Thoracic aorta (tissue), 2 donors: ENCODE measurements at regions not wholly inside any gene's neighbourhood (a gene's known extent, or its start where the extent isn't known, plus 50 kb on each side); places are given as distances from the start of the nearest gene placed in this dataset.

Experiments
- ATAC-seq: fragments of 150-250 bp; one replicate; pipeline ENCODE4 v1.8.0; 2017; ENCODE audit warnings: low read depth; ENCODE audit not compliant: insufficient number of reproducible peaks, low FRiP score
- DNase-seq: peaks from one replicate; pipeline ENCODE4 v3.0.0-alpha.2; 2020; ENCODE audit warnings: low spot score
- H3K27ac ChIP-seq, 2 donors: fragments of 200-600 bp; sonication (generic); 1 replicate in 1 of 2; 2 replicates in 1 of 2; pipeline ENCODE4 v1.5.1; 2016; ENCODE audit warnings: mild to moderate bottlenecking in 2 of 2, moderate library complexity in 2 of 2
- H3K27me3 ChIP-seq: fragments of 200-600 bp; sonication (generic); replicated peaks from 2 replicates; pipeline ENCODE4 v1.6.0; 2016; ENCODE audit warnings: mild to moderate bottlenecking; ENCODE audit not compliant: insufficient read depth
- H3K36me3 ChIP-seq: fragments of 200-600 bp; sonication (generic); one replicate; pipeline ENCODE4 v1.5.1; 2016
- H3K4me1 ChIP-seq, 2 donors: fragments of 200-600 bp; sonication (generic); 1 replicate in 1 of 2; 2 replicates in 1 of 2; pipeline versions ENCODE4 v1.5.1 to v1.6.0; 2016; ENCODE audit warnings: low read depth in 2 of 2, mild to moderate bottlenecking in 1 of 2; ENCODE audit not compliant: control insufficient read depth in 1 of 2
- H3K4me3 ChIP-seq: fragments of 200-600 bp; sonication (generic); 2 replicates; pipeline ENCODE4 v1.5.1; 2016; ENCODE audit warnings: mild to moderate bottlenecking
- H3K9me3 ChIP-seq: fragments of 200-600 bp; sonication (generic); 2 replicates; pipeline ENCODE4 v1.5.1; 2016
- TF ChIP-seq, protein P1 (sequence below): fragments of 200-600 bp; sonication (generic); IDR thresholded peaks from one replicate; pipeline ENCODE4 v1.5.1; 2019; ENCODE audit warnings: antibody characterized with exemption

DNA sequence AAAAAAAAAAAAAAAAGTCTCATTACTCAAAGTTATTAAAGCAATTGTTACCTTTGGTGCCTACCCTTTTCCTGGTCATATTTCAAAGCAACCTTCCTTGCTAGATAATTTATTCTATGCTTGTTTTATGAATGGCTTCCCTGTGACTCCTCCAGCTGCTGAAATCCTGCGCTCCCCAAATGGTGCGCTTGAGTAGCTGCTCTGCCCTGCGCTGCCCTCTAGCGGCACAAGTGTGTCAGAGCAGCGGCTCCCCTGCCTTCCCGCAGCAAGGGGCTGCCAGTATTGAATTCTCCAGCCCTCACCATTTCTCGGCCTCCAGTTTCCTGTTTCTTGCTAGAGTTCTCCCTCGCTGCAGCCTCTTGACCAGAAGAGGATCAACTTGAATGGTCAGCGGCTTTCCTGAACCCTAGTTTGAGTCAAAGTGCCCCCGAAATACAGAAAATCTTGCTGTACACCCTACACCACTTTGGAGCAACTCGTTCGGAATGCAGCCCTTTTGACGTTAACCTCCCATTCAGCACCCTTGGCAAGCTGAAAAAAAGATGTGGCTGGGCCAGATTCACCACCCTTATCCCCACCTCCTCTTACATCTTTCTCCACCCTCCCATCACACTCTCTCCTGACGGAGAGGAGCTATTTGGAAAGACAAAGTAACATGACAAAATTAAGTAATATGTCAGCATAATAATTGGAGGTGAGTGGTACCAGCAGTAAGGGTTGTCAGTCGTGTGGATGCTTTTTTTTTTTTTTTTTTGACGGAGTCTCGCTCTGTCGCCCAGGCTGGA, 60.4 kb upstream of the KLHL31 start:
- no peaks in the 10 kb centered on the region for H3K27me3 ChIP-seq
- H3K4me1 ChIP-seq: no peaks in the 10 kb centered on the region
- peak; percentile 26 for DNase-seq
- ATAC-seq: no peak
- H3K4me3 ChIP-seq: no peak overlapping the region
- H3K9me3 ChIP-seq: no peaks in the 10 kb centered on the region
- TF ChIP-seq, protein P1, sequence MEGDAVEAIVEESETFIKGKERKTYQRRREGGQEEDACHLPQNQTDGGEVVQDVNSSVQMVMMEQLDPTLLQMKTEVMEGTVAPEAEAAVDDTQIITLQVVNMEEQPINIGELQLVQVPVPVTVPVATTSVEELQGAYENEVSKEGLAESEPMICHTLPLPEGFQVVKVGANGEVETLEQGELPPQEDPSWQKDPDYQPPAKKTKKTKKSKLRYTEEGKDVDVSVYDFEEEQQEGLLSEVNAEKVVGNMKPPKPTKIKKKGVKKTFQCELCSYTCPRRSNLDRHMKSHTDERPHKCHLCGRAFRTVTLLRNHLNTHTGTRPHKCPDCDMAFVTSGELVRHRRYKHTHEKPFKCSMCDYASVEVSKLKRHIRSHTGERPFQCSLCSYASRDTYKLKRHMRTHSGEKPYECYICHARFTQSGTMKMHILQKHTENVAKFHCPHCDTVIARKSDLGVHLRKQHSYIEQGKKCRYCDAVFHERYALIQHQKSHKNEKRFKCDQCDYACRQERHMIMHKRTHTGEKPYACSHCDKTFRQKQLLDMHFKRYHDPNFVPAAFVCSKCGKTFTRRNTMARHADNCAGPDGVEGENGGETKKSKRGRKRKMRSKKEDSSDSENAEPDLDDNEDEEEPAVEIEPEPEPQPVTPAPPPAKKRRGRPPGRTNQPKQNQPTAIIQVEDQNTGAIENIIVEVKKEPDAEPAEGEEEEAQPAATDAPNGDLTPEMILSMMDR: peak; percentile 93
- no peaks in the 10 kb centered on the region for H3K36me3 ChIP-seq
- H3K27ac ChIP-seq: no peak overlapping the region

GRCh38 chr6:53724501-53724900, 58.9 kb upstream of the KLHL31 start:
- Histone ChIP-seq H3K36me3 (no peaks in the 10 kb centered on the region), H3K27me3 (no peaks in the 10 kb centered on the region), H3K27ac (no peak overlapping the region), H3K4me3 (no peak overlapping the region), H3K9me3 (no peaks in the 10 kb centered on the region), H3K4me1 (no peaks in the 10 kb centered on the region)
- no peak for DNase-seq
- ATAC-seq: no peak
- TF ChIP-seq, protein P1: no peak

GRCh38 chr6:53723331-53723730, 57.8 kb upstream of the KLHL31 start:
- H3K9me3 ChIP-seq: no peaks in the 10 kb centered on the region
- ATAC-seq (no peak), DNase-seq (no peak)
- TF ChIP-seq, protein P1: no peak
- H3K36me3 ChIP-seq: no peaks in the 10 kb centered on the region
- no peak overlapping the region for H3K27ac ChIP-seq
- no peaks in the 10 kb centered on the region for H3K4me1 ChIP-seq
- H3K4me3 ChIP-seq: no peak overlapping the region
- H3K27me3 ChIP-seq: no peaks in the 10 kb centered on the region

DNA sequence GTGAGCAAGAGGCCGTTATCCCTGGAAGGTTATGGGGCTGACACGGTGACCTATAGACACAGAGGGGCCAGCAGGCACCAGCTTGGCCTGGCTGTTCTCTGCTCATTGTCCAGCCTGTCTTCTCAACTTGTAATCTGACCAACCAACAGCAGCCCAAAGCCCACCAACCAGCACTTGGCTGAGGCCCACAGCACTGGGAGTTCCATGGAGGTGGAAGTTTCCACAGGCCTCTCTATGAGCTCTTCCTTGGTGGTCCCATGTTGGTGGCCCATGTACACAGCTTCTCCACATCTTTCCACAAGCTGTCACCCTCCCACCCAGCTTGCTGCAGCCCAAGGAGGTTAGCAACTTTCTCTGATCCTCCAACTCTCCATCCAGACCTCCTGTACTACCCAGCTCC, 56.2 kb upstream of the KLHL31 start:
- no peak overlapping the region for H3K27ac ChIP-seq
- TF ChIP-seq, protein P1: no peak

DNA sequence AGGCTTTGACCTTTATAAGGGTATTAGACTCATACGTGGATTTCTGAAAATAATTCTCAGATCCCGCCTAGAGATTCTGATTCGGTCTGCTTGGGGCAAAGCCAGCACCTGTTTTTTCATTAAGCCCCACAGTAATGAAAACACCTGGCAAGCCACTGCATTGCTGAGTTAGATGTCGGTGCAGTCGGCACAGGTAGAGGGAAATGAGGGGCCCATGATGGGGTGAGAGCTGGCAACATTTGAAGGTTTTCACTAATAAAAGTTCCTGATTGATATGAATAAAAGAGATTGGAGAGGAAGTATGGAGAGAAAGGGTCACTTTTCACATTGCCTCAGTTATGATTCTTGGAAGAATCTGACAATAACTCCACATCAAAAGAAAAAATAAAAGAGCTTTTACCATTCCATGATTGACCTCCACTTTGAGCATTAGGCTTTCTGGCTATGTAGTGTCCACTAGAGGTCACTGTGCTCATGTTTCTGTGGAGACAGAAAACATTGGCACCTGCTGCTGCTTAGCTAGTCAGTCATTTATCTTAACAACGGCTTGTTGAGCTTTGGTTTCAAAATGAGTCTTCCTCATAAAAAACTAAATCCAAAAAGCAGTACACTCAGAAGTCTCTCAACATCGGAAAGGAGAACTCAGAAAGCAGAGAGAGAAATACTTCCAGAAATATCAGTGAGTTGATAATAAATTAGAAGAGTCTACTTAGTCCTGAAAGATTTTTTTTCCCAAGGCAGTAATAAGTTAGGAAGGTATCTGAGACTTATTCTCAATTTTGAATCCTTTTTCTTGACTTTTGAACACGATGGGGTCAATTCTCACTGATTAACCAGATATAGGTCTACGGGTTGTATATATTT, 53.3 kb upstream of the KLHL31 start:
- Histone ChIP-seq H3K4me3 (no peak overlapping the region), H3K4me1 (no peaks in the 10 kb centered on the region), H3K9me3 (no peaks in the 10 kb centered on the region), H3K27me3 (no peaks in the 10 kb centered on the region), H3K27ac (no peak overlapping the region), H3K36me3 (no peaks in the 10 kb centered on the region)
- ATAC-seq (no peak), DNase-seq (no peak)
- TF ChIP-seq, protein P1: peak; percentile 73

More for the DNA sequence above, 56.2 kb upstream of the KLHL31 start:
- ATAC-seq (no peak), DNase-seq (no peak)
- Histone ChIP-seq H3K4me1 (no peaks in the 10 kb centered on the region), H3K36me3 (no peaks in the 10 kb centered on the region), H3K9me3 (no peaks in the 10 kb centered on the region), H3K27me3 (no peaks in the 10 kb centered on the region), H3K4me3 (no peak overlapping the region)
